WTC11 (cell line): ENCODE measurements at regions not wholly inside any gene's neighbourhood (a gene's known extent, or its start where the extent isn't known, plus 50 kb on each side); places are given as distances from the start of the nearest gene placed in this dataset.

ENCODE experiments used
- ATAC-seq: fragments of 200-7000 bp; cut with Tn5 transposase; 2 replicates; pipeline ENCODE4 v1.10.0; 2021; ENCODE audit warnings: mild to moderate bottlenecking, moderate library complexity
- CTCF ChIA-PET: fragments of 300-600 bp; sonication (Branson Sonifier 250); formaldehyde crosslinking; loops from one replicate; lab custom pipeline; 2021; ENCODE audit warnings: antibody characterized with exemption; lab: Charles Lee
- POLR2A ChIA-PET: fragments of 350-600 bp; sonication (Branson Sonifier 250); formaldehyde crosslinking; loops from one replicate; lab custom pipeline; 2021; ENCODE audit warnings: antibody characterized with exemption; lab: Charles Lee
- DNase-seq: peaks from one replicate; pipeline ENCODE4 v3.0.0; 2021; ENCODE audit warnings: low spot score
- H3K27ac Mint-ChIP-seq: 2 replicates; pipeline ENCODE4 v1.8.0; 2021; ENCODE audit warnings: mixed read lengths
- H3K27me3 Mint-ChIP-seq: 2 replicates; pipeline ENCODE4 v1.8.0; 2021; ENCODE audit warnings: low read depth, mild to moderate bottlenecking, moderate library complexity, mixed read lengths
- H3K36me3 Mint-ChIP-seq: 2 replicates; pipeline ENCODE4 v1.8.0; 2021; ENCODE audit warnings: mixed read lengths
- H3K4me1 Mint-ChIP-seq: 2 replicates; pipeline ENCODE4 v1.8.0; 2022; ENCODE audit warnings: mixed read lengths
- H3K4me3 Mint-ChIP-seq: 2 replicates; pipeline ENCODE4 v1.8.0; 2021; ENCODE audit warnings: mild to moderate bottlenecking, moderate library complexity, mixed read lengths
- H3K9me3 Mint-ChIP-seq: 2 replicates; pipeline ENCODE4 v1.8.0; 2021; ENCODE audit warnings: mixed read lengths
- CBFB ChIP-seq: sonication (generic); formaldehyde crosslinking; IDR thresholded peaks from 2 replicates; pipeline ENCODE4 v1.8.1; 2022; ENCODE audit warnings: mild to moderate bottlenecking, low read depth, missing genetic modification reagents
- GABPB1 ChIP-seq: sonication (generic); formaldehyde crosslinking; IDR thresholded peaks from 2 replicates; pipeline ENCODE4 v1.8.1; 2023; ENCODE audit warnings: mild to moderate bottlenecking, missing genetic modification reagents
- GTF2I ChIP-seq: fragments of 250-450 bp; sonication (Bioruptor Pico); conservative IDR thresholded peaks from 2 replicates; pipeline ENCODE4 v1.4.0; 2021; ENCODE audit warnings: mild to moderate bottlenecking
- MXD4 ChIP-seq: fragments of 250-450 bp; sonication (Bioruptor Pico); IDR thresholded peaks from 2 replicates; pipeline ENCODE4 v1.8.0; 2021; ENCODE audit warnings: mild to moderate bottlenecking, moderate library complexity, borderline replicate concordance
- MYBL2 ChIP-seq: sonication (generic); formaldehyde crosslinking; IDR thresholded peaks from 2 replicates; pipeline ENCODE4 v1.8.1; 2023; ENCODE audit warnings: mild to moderate bottlenecking, moderate library complexity, missing genetic modification reagents
- SMAD4 ChIP-seq: sonication (generic); formaldehyde crosslinking; IDR thresholded peaks from 2 replicates; pipeline ENCODE4 v1.8.0; 2022; ENCODE audit warnings: mild to moderate bottlenecking, missing genetic modification reagents
- TCF7 ChIP-seq: sonication (generic); formaldehyde crosslinking; IDR thresholded peaks from 2 replicates; pipeline ENCODE4 v1.8.0; 2022; ENCODE audit warnings: mild to moderate bottlenecking, low read depth, missing genetic modification reagents, moderate library complexity
- TEAD1 ChIP-seq: sonication (generic); formaldehyde crosslinking; IDR thresholded peaks from 2 replicates; pipeline ENCODE4 v1.8.0; 2022; ENCODE audit warnings: mild to moderate bottlenecking, missing genetic modification reagents
- ZNF396 ChIP-seq: fragments of 250-450 bp; sonication (Bioruptor Pico); IDR thresholded peaks from 2 replicates; pipeline ENCODE4 v1.8.0; 2021; ENCODE audit warnings: mild to moderate bottlenecking, moderate library complexity, borderline replicate concordance
- ZNF423 ChIP-seq: fragments of 250-450 bp; sonication (Bioruptor Pico); IDR thresholded peaks from 2 replicates; pipeline ENCODE4 v2.1.2; 2022; ENCODE audit warnings: mild to moderate bottlenecking, moderate library complexity
- TF ChIP-seq, protein P1 (sequence below): sonication (generic); formaldehyde crosslinking; IDR thresholded peaks from 2 replicates; pipeline ENCODE4 v1.8.0; 2022; ENCODE audit warnings: mild to moderate bottlenecking, missing genetic modification reagents
- TF ChIP-seq, protein P2 (sequence below): fragments of 250-450 bp; sonication (Bioruptor Pico); IDR thresholded peaks from 2 replicates; pipeline ENCODE4 v2.1.2; 2022; ENCODE audit warnings: mild to moderate bottlenecking, moderate library complexity
- TF ChIP-seq, protein P3 (sequence below): sonication (generic); formaldehyde crosslinking; IDR thresholded peaks from 2 replicates; pipeline ENCODE4 v1.8.0; 2022; ENCODE audit warnings: mild to moderate bottlenecking, missing genetic modification reagents
- TF ChIP-seq, protein P4 (sequence below): fragments of 250-450 bp; sonication (Bioruptor Pico); IDR thresholded peaks from 2 replicates; pipeline ENCODE4 v1.9.0; 2021; ENCODE audit warnings: mild to moderate bottlenecking
- TF ChIP-seq, protein P5 (sequence below): sonication (generic); formaldehyde crosslinking; IDR thresholded peaks from 2 replicates; pipeline ENCODE4 v1.8.1; 2023; ENCODE audit warnings: mild to moderate bottlenecking, missing genetic modification reagents
- TF ChIP-seq, protein P6 (sequence below): sonication (generic); formaldehyde crosslinking; IDR thresholded peaks from 2 replicates; pipeline ENCODE4 v1.8.1; 2023; ENCODE audit warnings: mild to moderate bottlenecking, missing genetic modification reagents, moderate library complexity
- TF ChIP-seq, protein P7 (sequence below): sonication (generic); formaldehyde crosslinking; IDR thresholded peaks from 2 replicates; pipeline ENCODE4 v1.8.1; 2022; ENCODE audit warnings: mild to moderate bottlenecking, missing genetic modification reagents, moderate library complexity, borderline replicate concordance
- TF ChIP-seq, protein P8 (sequence below): sonication (generic); formaldehyde crosslinking; conservative IDR thresholded peaks from 2 replicates; pipeline ENCODE4 v1.8.1; 2023; ENCODE audit warnings: mild to moderate bottlenecking, low read depth, missing genetic modification reagents, moderate library complexity

DNA sequence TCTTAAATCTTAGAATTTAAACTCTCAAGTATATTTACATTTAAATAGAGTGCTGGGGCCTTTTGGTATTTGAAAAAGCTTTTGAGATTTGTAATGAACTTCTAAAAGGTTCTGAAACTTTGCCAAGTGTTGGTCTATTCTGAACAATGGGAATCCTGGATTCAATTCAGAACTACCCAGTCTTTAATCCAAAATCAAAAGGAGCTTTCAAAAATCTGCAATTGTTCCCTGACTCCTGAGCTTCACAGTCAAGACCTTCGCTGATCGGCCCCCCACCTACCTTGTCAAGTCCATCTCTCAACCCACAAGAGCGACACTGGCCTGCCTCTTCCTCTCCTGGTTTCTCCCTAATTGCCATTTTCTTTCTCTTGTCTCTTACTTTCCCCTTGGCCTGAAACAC is 666.1 kb upstream of the BOD1L1 start (continued):
- TF ChIP-seq, protein P1, sequence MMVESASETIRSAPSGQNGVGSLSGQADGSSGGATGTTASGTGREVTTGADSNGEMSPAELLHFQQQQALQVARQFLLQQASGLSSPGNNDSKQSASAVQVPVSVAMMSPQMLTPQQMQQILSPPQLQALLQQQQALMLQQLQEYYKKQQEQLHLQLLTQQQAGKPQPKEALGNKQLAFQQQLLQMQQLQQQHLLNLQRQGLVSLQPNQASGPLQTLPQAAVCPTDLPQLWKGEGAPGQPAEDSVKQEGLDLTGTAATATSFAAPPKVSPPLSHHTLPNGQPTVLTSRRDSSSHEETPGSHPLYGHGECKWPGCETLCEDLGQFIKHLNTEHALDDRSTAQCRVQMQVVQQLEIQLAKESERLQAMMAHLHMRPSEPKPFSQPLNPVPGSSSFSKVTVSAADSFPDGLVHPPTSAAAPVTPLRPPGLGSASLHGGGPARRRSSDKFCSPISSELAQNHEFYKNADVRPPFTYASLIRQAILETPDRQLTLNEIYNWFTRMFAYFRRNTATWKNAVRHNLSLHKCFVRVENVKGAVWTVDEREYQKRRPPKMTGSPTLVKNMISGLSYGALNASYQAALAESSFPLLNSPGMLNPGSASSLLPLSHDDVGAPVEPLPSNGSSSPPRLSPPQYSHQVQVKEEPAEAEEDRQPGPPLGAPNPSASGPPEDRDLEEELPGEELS (CRISPR knock-in tag), result no peak
- TF ChIP-seq, protein P2, sequence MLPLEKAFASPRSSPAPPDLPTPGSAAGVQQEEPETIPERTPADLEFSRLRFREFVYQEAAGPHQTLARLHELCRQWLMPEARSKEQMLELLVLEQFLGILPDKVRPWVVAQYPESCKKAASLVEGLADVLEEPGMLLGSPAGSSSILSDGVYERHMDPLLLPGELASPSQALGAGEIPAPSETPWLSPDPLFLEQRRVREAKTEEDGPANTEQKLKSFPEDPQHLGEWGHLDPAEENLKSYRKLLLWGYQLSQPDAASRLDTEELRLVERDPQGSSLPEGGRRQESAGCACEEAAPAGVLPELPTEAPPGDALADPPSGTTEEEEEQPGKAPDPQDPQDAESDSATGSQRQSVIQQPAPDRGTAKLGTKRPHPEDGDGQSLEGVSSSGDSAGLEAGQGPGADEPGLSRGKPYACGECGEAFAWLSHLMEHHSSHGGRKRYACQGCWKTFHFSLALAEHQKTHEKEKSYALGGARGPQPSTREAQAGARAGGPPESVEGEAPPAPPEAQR (CRISPR knock-in tag), result no peak
- no peak for TF ChIP-seq CBFB
- TF ChIP-seq, protein P3, sequence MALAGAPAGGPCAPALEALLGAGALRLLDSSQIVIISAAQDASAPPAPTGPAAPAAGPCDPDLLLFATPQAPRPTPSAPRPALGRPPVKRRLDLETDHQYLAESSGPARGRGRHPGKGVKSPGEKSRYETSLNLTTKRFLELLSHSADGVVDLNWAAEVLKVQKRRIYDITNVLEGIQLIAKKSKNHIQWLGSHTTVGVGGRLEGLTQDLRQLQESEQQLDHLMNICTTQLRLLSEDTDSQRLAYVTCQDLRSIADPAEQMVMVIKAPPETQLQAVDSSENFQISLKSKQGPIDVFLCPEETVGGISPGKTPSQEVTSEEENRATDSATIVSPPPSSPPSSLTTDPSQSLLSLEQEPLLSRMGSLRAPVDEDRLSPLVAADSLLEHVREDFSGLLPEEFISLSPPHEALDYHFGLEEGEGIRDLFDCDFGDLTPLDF (CRISPR knock-in tag), result no peak

DNA sequence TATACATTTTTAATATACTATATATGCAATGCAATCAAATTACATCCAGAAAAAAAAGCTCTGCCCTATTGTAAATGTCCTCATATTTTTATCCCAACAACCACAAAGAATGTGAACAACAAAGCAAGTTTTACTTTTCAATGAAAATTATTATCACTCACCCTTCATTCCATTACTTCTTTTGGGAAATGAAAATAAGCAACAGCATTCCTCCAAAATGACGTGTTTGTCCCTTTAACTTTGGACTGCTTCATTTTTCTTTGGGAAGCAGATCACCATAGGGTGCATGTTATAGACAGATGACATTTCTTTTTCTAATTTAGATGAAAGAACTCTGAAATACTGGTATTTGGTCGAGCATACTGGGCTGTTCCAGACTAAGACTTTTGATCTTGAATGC is 667.1 kb upstream of the BOD1L1 start:
- H3K4me3 Mint-ChIP-seq, result no peak overlapping the region

DNA sequence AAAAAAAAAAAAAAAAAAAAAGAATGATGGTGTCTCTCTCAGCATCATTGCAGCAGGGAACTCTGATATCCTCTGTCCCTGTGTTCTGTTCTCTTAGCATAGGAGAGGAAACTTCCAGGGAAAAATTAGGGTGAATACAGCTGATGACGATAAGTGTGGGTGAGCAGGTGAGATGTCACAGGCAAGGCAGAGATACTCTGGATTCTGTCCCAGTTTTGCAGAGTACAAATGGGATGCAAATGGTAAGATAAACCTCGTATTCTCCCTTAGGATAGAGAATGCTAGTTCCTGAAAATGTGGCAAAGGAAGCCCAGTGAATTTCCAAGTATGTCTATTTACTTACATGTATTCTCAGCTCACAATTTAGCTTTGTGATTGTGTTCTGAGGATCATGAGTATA is 671.6 kb upstream of the BOD1L1 start:
- no peaks in the 10 kb centered on the region for H3K36me3 Mint-ChIP-seq
- CTCF ChIA-PET, result no interaction called here
- DNase-seq, result no peak
- no peaks in the 10 kb centered on the region for H3K27me3 Mint-ChIP-seq
- POLR2A ChIA-PET, result interaction anchor here (0.6 kb wide), 1 partner anchor 12 kb away, joined by 4 read pairs; no protein-coding TSS in a partner anchor
- H3K4me3 Mint-ChIP-seq, result no peak overlapping the region
- ATAC-seq, result no peak
- no peaks in the 10 kb centered on the region for H3K4me1 Mint-ChIP-seq
- peaks cover 6% of the 10 kb centered on the region for H3K9me3 Mint-ChIP-seq
- TF ChIP-seq ZNF396 (CRISPR knock-in tag) (no peak), ZNF423 (CRISPR knock-in tag) (no peak), GABPB1 (no peak), MYBL2 (CRISPR knock-in tag) (no peak), TCF7 (CRISPR knock-in tag) (no peak)
- TF ChIP-seq, protein P4, sequence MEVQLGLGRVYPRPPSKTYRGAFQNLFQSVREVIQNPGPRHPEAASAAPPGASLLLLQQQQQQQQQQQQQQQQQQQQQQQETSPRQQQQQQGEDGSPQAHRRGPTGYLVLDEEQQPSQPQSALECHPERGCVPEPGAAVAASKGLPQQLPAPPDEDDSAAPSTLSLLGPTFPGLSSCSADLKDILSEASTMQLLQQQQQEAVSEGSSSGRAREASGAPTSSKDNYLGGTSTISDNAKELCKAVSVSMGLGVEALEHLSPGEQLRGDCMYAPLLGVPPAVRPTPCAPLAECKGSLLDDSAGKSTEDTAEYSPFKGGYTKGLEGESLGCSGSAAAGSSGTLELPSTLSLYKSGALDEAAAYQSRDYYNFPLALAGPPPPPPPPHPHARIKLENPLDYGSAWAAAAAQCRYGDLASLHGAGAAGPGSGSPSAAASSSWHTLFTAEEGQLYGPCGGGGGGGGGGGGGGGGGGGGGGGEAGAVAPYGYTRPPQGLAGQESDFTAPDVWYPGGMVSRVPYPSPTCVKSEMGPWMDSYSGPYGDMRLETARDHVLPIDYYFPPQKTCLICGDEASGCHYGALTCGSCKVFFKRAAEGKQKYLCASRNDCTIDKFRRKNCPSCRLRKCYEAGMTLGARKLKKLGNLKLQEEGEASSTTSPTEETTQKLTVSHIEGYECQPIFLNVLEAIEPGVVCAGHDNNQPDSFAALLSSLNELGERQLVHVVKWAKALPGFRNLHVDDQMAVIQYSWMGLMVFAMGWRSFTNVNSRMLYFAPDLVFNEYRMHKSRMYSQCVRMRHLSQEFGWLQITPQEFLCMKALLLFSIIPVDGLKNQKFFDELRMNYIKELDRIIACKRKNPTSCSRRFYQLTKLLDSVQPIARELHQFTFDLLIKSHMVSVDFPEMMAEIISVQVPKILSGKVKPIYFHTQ (CRISPR knock-in tag), result no peak
- TF ChIP-seq, protein P5, sequence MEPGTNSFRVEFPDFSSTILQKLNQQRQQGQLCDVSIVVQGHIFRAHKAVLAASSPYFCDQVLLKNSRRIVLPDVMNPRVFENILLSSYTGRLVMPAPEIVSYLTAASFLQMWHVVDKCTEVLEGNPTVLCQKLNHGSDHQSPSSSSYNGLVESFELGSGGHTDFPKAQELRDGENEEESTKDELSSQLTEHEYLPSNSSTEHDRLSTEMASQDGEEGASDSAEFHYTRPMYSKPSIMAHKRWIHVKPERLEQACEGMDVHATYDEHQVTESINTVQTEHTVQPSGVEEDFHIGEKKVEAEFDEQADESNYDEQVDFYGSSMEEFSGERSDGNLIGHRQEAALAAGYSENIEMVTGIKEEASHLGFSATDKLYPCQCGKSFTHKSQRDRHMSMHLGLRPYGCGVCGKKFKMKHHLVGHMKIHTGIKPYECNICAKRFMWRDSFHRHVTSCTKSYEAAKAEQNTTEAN, result no peak
- TF ChIP-seq, protein P6, sequence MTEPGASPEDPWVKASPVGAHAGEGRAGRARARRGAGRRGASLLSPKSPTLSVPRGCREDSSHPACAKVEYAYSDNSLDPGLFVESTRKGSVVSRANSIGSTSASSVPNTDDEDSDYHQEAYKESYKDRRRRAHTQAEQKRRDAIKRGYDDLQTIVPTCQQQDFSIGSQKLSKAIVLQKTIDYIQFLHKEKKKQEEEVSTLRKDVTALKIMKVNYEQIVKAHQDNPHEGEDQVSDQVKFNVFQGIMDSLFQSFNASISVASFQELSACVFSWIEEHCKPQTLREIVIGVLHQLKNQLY (CRISPR knock-in tag), result no peak
- TF ChIP-seq, protein P7, sequence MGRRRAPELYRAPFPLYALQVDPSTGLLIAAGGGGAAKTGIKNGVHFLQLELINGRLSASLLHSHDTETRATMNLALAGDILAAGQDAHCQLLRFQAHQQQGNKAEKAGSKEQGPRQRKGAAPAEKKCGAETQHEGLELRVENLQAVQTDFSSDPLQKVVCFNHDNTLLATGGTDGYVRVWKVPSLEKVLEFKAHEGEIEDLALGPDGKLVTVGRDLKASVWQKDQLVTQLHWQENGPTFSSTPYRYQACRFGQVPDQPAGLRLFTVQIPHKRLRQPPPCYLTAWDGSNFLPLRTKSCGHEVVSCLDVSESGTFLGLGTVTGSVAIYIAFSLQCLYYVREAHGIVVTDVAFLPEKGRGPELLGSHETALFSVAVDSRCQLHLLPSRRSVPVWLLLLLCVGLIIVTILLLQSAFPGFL (CRISPR knock-in tag), result no peak
- no peak overlapping the region for H3K27ac Mint-ChIP-seq

More for the DNA sequence above, 667.1 kb upstream of the BOD1L1 start:
- DNase-seq (no peak), ATAC-seq (no peak)
- no peaks in the 10 kb centered on the region for H3K36me3 Mint-ChIP-seq
- ChIA-PET POLR2A (no interaction called here), CTCF (no interaction called here)
- H3K27ac Mint-ChIP-seq, result no peak overlapping the region
- peaks cover 12% of the 10 kb centered on the region for H3K4me1 Mint-ChIP-seq
- H3K9me3 Mint-ChIP-seq, result no peaks in the 10 kb centered on the region
- H3K27me3 Mint-ChIP-seq, result no peaks in the 10 kb centered on the region
- TF ChIP-seq MXD4 (CRISPR knock-in tag) (no peak), GTF2I (CRISPR knock-in tag) (no peak), SMAD4 (no peak), TEAD1 (no peak)
- TF ChIP-seq, protein P5, result no peak
- TF ChIP-seq, protein P8, sequence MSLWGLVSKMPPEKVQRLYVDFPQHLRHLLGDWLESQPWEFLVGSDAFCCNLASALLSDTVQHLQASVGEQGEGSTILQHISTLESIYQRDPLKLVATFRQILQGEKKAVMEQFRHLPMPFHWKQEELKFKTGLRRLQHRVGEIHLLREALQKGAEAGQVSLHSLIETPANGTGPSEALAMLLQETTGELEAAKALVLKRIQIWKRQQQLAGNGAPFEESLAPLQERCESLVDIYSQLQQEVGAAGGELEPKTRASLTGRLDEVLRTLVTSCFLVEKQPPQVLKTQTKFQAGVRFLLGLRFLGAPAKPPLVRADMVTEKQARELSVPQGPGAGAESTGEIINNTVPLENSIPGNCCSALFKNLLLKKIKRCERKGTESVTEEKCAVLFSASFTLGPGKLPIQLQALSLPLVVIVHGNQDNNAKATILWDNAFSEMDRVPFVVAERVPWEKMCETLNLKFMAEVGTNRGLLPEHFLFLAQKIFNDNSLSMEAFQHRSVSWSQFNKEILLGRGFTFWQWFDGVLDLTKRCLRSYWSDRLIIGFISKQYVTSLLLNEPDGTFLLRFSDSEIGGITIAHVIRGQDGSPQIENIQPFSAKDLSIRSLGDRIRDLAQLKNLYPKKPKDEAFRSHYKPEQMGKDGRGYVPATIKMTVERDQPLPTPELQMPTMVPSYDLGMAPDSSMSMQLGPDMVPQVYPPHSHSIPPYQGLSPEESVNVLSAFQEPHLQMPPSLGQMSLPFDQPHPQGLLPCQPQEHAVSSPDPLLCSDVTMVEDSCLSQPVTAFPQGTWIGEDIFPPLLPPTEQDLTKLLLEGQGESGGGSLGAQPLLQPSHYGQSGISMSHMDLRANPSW, result no peak
